ENCODE measurements at regions not wholly inside any gene's neighbourhood (a gene's known extent, or its start where the extent isn't known, plus 50 kb on each side); places are given as distances from the start of the nearest gene placed in this dataset.
"Not testable (repeated sequence)": the region's sequence is repeated elsewhere in the genome, so short reads cannot be mapped to it uniquely, and the experiment has no call there.

- no peak for TF ChIP-seq CTCF (IDR thresholded peaks at IDR 0.05; ENCODE audit: insufficient read depth, low read length, poor library complexity, severe bottlenecking)
- Histone ChIP-seq H3K4me3 (replicated peaks; ENCODE audit: low read depth, low read length) (no peak overlapping the region), H3K27me3 (replicated peaks; ENCODE audit: control insufficient read depth, insufficient read depth, low read length) (no peaks in the 10 kb centered on the region), H3K36me3 (ENCODE audit: control insufficient read depth, insufficient read depth, low read length) (no peaks in the 10 kb centered on the region)
- DNase-seq (ENCODE audit: extremely low read depth, insufficient read length), result no peak
These were observed 168.1 kb downstream of the SLC38A4 start for GRCh38 chr12:46657453-46658411.

GRCh38 chr12:46655984-46656383, 169.8 kb downstream of the SLC38A4 start:
- not testable (repeated sequence) for H3K4me3 ChIP-seq (replicated peaks; ENCODE audit: low read depth, low read length); DNase-seq (ENCODE audit: extremely low read depth, insufficient read length); H3K36me3 ChIP-seq (ENCODE audit: control insufficient read depth, insufficient read depth, low read length); H3K27me3 ChIP-seq (replicated peaks; ENCODE audit: control insufficient read depth, insufficient read depth, low read length)

GRCh38 chr12:46653311-46653710, 172.5 kb downstream of the SLC38A4 start:
- no peak for DNase-seq (ENCODE audit: extremely low read depth, insufficient read length)
- no peak for TF ChIP-seq CTCF (IDR thresholded peaks at IDR 0.05; ENCODE audit: insufficient read depth, low read length, poor library complexity, severe bottlenecking)
- H3K27me3 ChIP-seq (replicated peaks; ENCODE audit: control insufficient read depth, insufficient read depth, low read length), result no peaks in the 10 kb centered on the region
- H3K4me3 ChIP-seq (replicated peaks; ENCODE audit: low read depth, low read length), result no peak overlapping the region
- H3K36me3 ChIP-seq (ENCODE audit: control insufficient read depth, insufficient read depth, low read length), result no peaks in the 10 kb centered on the region

- Histone ChIP-seq H3K27me3 (replicated peaks; ENCODE audit: control insufficient read depth, insufficient read depth, low read length) (no peaks in the 10 kb centered on the region), H3K36me3 (ENCODE audit: control insufficient read depth, insufficient read depth, low read length) (no peaks in the 10 kb centered on the region), H3K4me3 (replicated peaks; ENCODE audit: low read depth, low read length) (no peak overlapping the region)
- DNase-seq (ENCODE audit: extremely low read depth, insufficient read length), result no peak
- no peak for TF ChIP-seq CTCF (IDR thresholded peaks at IDR 0.05; ENCODE audit: insufficient read depth, low read length, poor library complexity, severe bottlenecking)
These were observed 173.1 kb downstream of the SLC38A4 start for GRCh38 chr12:46652692-46653091.

- DNase-seq (ENCODE audit: extremely low read depth, insufficient read length), result no peak
- no peaks in the 10 kb centered on the region for H3K27me3 ChIP-seq (replicated peaks; ENCODE audit: control insufficient read depth, insufficient read depth, low read length)
- no peaks in the 10 kb centered on the region for H3K36me3 ChIP-seq (ENCODE audit: control insufficient read depth, insufficient read depth, low read length)
- TF ChIP-seq CTCF (IDR thresholded peaks at IDR 0.05; ENCODE audit: insufficient read depth, low read length, poor library complexity, severe bottlenecking), result no peak
- no peak overlapping the region for H3K4me3 ChIP-seq (replicated peaks; ENCODE audit: low read depth, low read length)
These were observed 175.1 kb downstream of the SLC38A4 start for GRCh38 chr12:46650688-46651087.

- H3K27me3 ChIP-seq (replicated peaks; ENCODE audit: control insufficient read depth, insufficient read depth, low read length), result no peaks in the 10 kb centered on the region
- DNase-seq (ENCODE audit: extremely low read depth, insufficient read length), result no peak
- no peak for TF ChIP-seq CTCF (IDR thresholded peaks at IDR 0.05; ENCODE audit: insufficient read depth, low read length, poor library complexity, severe bottlenecking)
- H3K4me3 ChIP-seq (replicated peaks; ENCODE audit: low read depth, low read length), result no peak overlapping the region
- H3K36me3 ChIP-seq (ENCODE audit: control insufficient read depth, insufficient read depth, low read length), result no peaks in the 10 kb centered on the region
These were observed 176.4 kb downstream of the SLC38A4 start for GRCh38 chr12:46649433-46649832.
